ENCODE measurements at regions not wholly inside any gene's neighbourhood (a gene's known extent, or its start where the extent isn't known, plus 50 kb on each side); places are given as distances from the start of the nearest gene placed in this dataset.

DNA sequence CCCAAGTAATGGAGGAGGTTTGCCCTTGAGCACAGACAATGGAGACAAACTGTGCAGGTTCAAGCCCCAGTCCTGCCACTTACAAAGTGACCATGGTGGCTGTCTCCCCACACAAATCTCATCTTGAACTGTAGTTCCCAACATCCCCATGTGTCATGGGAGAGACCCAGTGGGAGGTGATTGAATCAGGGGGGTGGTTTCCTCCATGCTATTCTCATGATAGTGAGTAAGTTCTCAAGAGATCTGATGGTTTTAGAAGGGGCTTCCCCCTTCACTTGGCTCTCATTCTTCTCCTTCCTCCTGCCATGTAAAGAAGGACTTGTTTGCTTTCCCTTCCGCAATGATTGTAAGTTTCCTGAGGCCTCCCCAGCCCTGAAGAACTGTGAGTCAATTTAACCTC, 225.4 kb downstream of the TXNL1 start:
- 100% methylated on average over 1 of the region's 1 CpG for WGBS (ENCODE audit: missing lambda C conversion rate)
- no peak for FAIRE-seq
- Histone ChIP-seq H3K9me3 (no peaks in the 10 kb centered on the region), H3K4me3 (no peak overlapping the region), H3K4me2 (no peak overlapping the region), H3K27ac (no peak overlapping the region), H3K4me1 (no peaks in the 10 kb centered on the region)
- ATAC-seq: no peak
- no peak for TF ChIP-seq FOXS1 (CRISPR knock-in tag; IDR thresholded peaks at IDR 0.05)
- no peak for TF ChIP-seq ZSCAN20 (CRISPR knock-in tag; IDR thresholded peaks at IDR 0.05)
- TF ChIP-seq ESRRA (IDR thresholded peaks at IDR 0.05; ENCODE audit: borderline replicate concordance, low read length): no peak
- TF ChIP-seq, protein P1, sequence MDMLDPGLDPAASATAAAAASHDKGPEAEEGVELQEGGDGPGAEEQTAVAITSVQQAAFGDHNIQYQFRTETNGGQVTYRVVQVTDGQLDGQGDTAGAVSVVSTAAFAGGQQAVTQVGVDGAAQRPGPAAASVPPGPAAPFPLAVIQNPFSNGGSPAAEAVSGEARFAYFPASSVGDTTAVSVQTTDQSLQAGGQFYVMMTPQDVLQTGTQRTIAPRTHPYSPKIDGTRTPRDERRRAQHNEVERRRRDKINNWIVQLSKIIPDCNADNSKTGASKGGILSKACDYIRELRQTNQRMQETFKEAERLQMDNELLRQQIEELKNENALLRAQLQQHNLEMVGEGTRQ (IDR thresholded peaks at IDR 0.05): no peak
- TF ChIP-seq, protein P2, sequence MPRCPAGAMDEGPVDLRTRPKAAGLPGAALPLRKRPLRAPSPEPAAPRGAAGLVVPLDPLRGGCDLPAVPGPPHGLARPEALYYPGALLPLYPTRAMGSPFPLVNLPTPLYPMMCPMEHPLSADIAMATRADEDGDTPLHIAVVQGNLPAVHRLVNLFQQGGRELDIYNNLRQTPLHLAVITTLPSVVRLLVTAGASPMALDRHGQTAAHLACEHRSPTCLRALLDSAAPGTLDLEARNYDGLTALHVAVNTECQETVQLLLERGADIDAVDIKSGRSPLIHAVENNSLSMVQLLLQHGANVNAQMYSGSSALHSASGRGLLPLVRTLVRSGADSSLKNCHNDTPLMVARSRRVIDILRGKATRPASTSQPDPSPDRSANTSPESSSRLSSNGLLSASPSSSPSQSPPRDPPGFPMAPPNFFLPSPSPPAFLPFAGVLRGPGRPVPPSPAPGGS (IDR thresholded peaks at IDR 0.05): no peak
- TF ChIP-seq TFCP2L1 (CRISPR knock-in tag; IDR thresholded peaks at IDR 0.05): no peak
- TF ChIP-seq HOXB13 (CRISPR knock-in tag; IDR thresholded peaks at IDR 0.05; ENCODE audit: low read depth): no peak
- TF ChIP-seq BHLHE40 (IDR thresholded peaks at IDR 0.05; ENCODE audit: low read depth, low read length): no peak
- TF ChIP-seq CEBPB (IDR thresholded peaks at IDR 0.05): no peak
- TF ChIP-seq ZFP36 (IDR thresholded peaks at IDR 0.05; ENCODE audit: borderline replicate concordance, partially characterized antibody): no peak
- no peak for TF ChIP-seq NR3C1 (IDR thresholded peaks at IDR 0.05)
- ChIA-PET POLR2A (no interaction called here), CTCF (no interaction called here)
- DNase-seq (ENCODE audit: low read depth in 1 of 2, low spot score in 1 of 2): no peak

DNA sequence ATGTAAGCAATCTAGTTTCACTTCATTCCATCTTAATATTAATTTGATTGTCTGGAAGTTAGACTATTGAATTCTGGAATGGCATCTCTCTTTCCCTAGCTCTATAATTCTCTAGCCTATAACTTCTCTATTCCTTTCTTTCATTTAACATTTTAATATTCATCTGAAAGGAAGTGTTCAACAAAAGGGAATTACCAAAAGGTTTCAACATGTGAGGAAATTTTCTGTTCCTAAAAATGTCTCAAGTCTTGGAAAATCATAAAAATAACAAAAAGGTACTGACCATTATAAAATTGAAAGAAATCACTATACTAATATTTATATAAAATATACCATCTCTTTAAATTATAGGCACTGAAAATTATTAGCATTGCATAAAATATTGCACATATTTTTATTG, 228.7 kb downstream of the TXNL1 start:
- TF ChIP-seq ZNF302 (CRISPR knock-in tag; IDR thresholded peaks at IDR 0.05) (no peak), GATA3 (IDR thresholded peaks at IDR 0.05; ENCODE audit: borderline replicate concordance) (no peak), POLR2A (IDR thresholded peaks at IDR 0.05; ENCODE audit: low read length) (no peak)
- no peaks in the 10 kb centered on the region for H3K9me3 ChIP-seq
- DNase-seq (ENCODE audit: low read depth in 1 of 2, low spot score in 1 of 2): no peak
- no peak overlapping the region for H3K27ac ChIP-seq
- H3K4me3 ChIP-seq: no peak overlapping the region
- ChIA-PET POLR2A (no interaction called here), CTCF (interaction anchor here (0.5 kb wide), 1 partner anchor 17 kb away, joined by 3 read pairs; no protein-coding TSS in a partner anchor)
- no peak overlapping the region for H3K4me2 ChIP-seq
- ATAC-seq: no peak
- no peak for FAIRE-seq
- no peaks in the 10 kb centered on the region for H3K4me1 ChIP-seq

DNA sequence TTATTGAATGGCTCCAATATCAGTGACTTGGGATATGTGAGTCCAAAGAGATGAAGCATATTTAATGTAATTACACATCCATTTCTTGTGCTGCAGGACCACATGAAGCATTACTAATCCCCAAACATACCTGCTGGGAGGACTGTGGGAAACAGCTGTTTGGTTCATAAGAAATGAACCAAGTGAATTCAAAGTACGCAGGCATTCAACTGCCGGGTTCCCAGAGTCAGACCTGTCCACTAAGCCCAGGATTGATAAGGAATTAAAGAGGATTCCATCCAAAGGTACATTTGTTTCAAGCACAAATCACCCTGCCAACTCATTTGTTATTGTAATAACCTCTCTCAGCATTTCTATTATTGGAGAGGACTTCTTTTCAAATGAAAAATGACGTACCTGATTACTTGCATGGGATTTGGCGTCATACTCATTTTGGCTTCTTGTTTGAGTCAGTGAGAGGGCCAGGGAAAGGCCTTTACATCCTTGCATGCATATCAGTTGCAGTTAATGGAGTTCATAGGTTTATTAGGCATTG, 230.7 kb downstream of the TXNL1 start:
- FAIRE-seq (no peak), DNase-seq (ENCODE audit: low read depth in 1 of 2, low spot score in 1 of 2) (no peak), ATAC-seq (no peak)
- H3K4me1 ChIP-seq: peaks cover 9% of the 10 kb centered on the region; the same call in 1 of the 3 replicates
- H3K9me3 ChIP-seq: no peaks in the 10 kb centered on the region
- H3K4me3 ChIP-seq: no peak overlapping the region
- CTCF ChIA-PET: no interaction called here
- WGBS (ENCODE audit: missing lambda C conversion rate): 75% methylated on average over 4 of the region's 4 CpGs
- no peak overlapping the region for H3K4me2 ChIP-seq
- POLR2A ChIA-PET: no interaction called here
- no peak overlapping the region for H3K27ac ChIP-seq
- TF ChIP-seq, protein P3, sequence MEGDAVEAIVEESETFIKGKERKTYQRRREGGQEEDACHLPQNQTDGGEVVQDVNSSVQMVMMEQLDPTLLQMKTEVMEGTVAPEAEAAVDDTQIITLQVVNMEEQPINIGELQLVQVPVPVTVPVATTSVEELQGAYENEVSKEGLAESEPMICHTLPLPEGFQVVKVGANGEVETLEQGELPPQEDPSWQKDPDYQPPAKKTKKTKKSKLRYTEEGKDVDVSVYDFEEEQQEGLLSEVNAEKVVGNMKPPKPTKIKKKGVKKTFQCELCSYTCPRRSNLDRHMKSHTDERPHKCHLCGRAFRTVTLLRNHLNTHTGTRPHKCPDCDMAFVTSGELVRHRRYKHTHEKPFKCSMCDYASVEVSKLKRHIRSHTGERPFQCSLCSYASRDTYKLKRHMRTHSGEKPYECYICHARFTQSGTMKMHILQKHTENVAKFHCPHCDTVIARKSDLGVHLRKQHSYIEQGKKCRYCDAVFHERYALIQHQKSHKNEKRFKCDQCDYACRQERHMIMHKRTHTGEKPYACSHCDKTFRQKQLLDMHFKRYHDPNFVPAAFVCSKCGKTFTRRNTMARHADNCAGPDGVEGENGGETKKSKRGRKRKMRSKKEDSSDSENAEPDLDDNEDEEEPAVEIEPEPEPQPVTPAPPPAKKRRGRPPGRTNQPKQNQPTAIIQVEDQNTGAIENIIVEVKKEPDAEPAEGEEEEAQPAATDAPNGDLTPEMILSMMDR (IDR thresholded peaks at IDR 0.05): no peak
- TF ChIP-seq RARB (CRISPR knock-in tag; IDR thresholded peaks at IDR 0.05) (no peak), NPAS2 (CRISPR knock-in tag; IDR thresholded peaks at IDR 0.05; ENCODE audit: borderline replicate concordance) (no peak), RAD21 (conservative IDR thresholded peaks at IDR 0.05 in 1 of 2, IDR thresholded peaks at IDR 0.05 in 1 of 2) (no peak), GATA3 (IDR thresholded peaks at IDR 0.05; ENCODE audit: borderline replicate concordance) (no peak), CBX8 (IDR thresholded peaks at IDR 0.05) (no peak), CHD4 (IDR thresholded peaks at IDR 0.05; ENCODE audit: borderline replicate concordance) (no peak), SMC3 (IDR thresholded peaks at IDR 0.05) (no peak), POLR2AphosphoS2 (conservative IDR thresholded peaks at IDR 0.05; ENCODE audit: low read length) (no peak), JUNB (IDR thresholded peaks at IDR 0.05) (no peak), EP300 (IDR thresholded peaks at IDR 0.05) (no peak)
- TF ChIP-seq, protein P4, sequence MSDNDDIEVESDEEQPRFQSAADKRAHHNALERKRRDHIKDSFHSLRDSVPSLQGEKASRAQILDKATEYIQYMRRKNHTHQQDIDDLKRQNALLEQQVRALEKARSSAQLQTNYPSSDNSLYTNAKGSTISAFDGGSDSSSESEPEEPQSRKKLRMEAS (IDR thresholded peaks at IDR 0.05): no peak
